ENCODE measurements at regions not wholly inside any gene's neighbourhood (a gene's known extent, or its start where the extent isn't known, plus 50 kb on each side); places are given as distances from the start of the nearest gene placed in this dataset.

DNA sequence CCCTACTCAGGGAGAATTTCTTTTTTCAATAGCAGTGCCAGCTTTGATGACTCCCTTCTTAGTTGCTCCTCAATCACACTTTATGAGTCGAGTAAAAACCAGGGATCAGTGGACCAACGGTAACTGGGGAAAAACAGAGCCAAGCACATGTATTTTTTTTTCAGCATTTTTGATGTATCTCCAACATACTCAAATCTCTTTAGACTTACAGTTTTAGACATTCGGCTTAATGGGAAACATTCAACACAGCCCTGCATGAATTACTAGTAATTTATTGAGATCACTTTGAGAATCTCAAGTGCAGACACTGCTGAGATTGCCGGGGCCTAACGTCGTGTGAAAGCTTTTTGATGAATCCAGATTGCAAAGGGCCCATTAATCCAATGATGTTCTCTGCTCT is 306.7 kb downstream of the NUAK1 start:
- TF ChIP-seq GATA3 (IDR thresholded peaks at IDR 0.05; ENCODE audit: low read depth, low read length) = no peak
- no peak for TF ChIP-seq GATA2 (IDR thresholded peaks at IDR 0.05; ENCODE audit: low read depth, low read length)

DNA sequence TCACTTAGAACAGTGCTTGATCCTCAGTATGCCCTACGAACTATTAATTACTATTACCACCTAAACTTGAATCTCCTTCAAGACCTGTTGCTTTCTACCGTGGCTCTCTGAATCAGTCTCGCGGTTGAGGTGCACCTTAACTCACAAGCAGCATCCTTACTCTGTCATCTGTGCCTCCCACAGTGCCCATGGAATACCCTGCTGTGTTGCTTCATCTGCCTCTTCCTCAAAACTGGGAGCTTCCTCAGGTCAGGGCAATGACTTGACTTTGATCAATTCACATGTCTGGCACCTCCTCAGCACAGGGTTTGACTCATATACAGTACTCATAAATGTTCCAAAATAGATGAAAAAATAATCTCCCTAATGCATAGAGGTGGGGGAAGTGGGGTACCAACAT is 305.9 kb downstream of the NUAK1 start:
- TF ChIP-seq GATA3 (IDR thresholded peaks at IDR 0.05; ENCODE audit: low read depth, low read length) (no peak), GATA2 (IDR thresholded peaks at IDR 0.05; ENCODE audit: low read depth, low read length) (no peak)

DNA sequence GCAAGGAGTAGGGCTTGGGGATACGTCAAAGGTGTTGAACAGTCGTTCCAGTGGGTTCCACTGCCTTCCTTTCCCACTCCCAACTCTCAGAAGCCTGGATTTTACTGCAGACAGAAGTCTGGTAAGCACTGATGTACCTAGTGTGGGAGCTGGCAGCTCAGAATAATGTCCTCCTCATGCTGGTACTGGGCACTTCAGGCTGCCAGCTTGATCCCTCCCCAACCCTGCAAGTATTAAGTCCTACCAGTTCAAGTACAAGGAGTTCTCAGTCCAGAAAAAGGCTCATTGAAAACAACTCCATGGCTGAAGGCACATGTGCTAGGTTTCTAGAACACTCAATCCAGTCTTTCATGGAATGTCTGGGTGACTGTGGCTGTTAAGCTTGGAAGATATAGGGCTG is 304.3 kb downstream of the NUAK1 start:
- TF ChIP-seq GATA2 (IDR thresholded peaks at IDR 0.05; ENCODE audit: low read depth, low read length) (no peak), GATA3 (IDR thresholded peaks at IDR 0.05; ENCODE audit: low read depth, low read length) (no peak)

DNA sequence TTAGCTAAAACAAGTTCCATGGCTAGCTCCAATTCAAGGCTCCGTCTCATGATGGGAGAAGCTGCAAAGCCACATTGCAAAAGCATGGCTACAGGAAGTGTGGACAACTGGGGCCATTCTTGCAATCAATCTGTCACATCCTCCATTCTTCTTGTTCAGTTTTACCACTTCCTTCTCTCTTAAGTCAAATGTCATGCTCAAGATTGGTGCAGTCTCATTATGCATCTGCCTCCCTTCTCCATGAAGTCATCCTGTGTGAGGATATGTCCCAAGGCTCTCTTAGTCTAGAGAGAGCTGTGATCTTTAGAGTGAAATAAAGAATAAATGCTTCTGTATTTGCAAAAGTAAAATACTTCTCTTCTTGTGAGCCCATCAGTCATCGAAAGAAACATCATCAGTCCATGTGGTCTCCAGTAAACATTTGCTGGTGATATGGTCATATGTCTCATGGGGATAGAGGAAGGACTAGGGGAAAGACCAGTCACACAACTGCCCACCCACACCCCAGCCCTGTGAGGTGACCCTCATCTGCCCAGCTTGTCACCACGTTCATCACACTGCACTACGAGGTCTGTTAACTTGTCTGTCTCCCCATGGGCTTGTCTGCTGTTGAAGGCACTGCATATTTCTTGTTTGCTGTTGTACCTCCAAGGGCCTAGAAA is 303.0 kb downstream of the NUAK1 start:
- TF ChIP-seq GATA3 (IDR thresholded peaks at IDR 0.05; ENCODE audit: low read depth, low read length) (no peak), GATA2 (IDR thresholded peaks at IDR 0.05; ENCODE audit: low read depth, low read length) (no peak)

DNA sequence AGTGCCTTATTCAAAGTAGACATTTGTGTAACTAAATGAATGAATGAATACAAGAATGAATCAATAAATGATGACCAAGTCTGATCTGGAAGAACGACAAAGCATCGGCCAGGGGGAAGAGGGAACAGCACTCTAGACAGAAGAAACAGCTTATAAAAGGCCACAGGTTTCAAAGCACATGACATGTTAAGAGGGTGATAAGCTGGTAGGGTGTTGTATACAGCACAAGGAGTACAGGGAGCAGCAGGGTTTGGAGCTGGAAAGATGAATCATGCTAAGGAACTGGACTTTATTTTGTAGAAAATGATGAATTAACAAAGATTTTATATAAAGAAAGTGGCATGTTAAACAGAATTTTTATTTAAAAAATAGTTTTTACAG is 302.5 kb downstream of the NUAK1 start:
- TF ChIP-seq GATA3 (IDR thresholded peaks at IDR 0.05; ENCODE audit: low read depth, low read length) = no peak
- TF ChIP-seq GATA2 (IDR thresholded peaks at IDR 0.05; ENCODE audit: low read depth, low read length) = no peak

DNA sequence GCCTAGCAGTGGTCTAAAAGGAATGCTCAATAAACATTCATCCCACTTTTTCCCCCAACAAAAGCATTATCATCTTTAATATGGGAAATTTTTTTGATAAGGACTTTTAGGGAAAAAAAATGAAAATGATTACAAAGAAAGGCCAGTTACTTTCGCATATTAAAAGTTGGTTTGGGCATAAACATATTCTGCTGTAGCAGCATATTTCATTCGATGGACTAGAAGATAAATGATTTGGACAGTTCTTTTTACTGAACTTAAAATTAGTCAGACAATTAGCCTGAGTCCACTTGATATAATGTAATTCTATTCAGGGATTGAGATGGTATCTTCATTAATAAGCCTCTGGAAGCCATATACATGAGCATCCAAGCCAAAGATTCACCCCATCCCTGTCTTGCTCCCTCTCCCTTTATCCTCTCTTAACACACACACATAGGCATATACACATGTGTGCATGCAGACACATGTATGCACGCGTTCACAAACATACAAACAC is 299.1 kb downstream of the NUAK1 start:
- peak; percentile 46; the same call in 1 of the 2 replicates for TF ChIP-seq GATA3 (IDR thresholded peaks at IDR 0.05; ENCODE audit: low read depth, low read length)
- peak; percentile 29; the same call in 1 of the 2 replicates for TF ChIP-seq GATA2 (IDR thresholded peaks at IDR 0.05; ENCODE audit: low read depth, low read length)

DNA sequence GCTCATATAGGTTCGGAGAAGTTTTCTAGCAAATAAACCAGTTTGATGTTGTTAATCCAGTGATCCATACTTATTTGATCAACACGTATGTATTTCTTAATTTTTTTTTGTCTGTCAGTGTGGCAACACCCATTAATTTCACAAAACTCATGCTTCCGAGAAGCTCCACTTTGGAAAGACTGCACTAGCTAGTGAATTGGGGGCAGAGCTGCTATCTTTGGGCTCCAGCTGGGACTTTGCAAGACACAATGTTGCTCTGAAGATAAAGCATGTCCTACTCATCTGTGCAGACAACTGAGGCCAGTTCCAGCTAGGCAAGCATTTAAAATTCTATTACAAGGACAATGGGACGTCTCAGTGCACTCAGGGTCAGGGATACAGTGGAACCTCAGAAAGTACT is 298.4 kb downstream of the NUAK1 start:
- no peak for TF ChIP-seq GATA3 (IDR thresholded peaks at IDR 0.05; ENCODE audit: low read depth, low read length)
- TF ChIP-seq GATA2 (IDR thresholded peaks at IDR 0.05; ENCODE audit: low read depth, low read length) = no peak

DNA sequence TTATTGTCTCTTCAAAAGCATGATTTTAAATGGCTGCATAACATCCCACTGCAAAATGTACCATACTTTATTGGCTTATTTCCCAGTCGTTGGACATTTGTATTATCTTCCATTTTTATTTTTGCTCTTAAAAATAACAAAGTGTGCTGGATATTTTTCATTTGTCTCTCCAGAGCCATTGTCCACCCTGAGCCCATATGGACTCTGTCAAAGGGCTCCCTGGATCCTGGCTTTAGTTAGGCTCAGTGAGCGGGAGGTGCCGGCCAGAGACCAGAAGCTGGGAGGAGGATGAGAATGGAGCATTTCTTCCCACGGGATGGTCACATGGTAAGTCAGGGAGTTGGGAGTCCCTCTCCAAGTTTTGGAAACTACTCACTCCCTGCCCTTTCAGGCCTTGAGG is 296.9 kb downstream of the NUAK1 start:
- no peak for TF ChIP-seq GATA2 (IDR thresholded peaks at IDR 0.05; ENCODE audit: low read depth, low read length)
- no peak for TF ChIP-seq GATA3 (IDR thresholded peaks at IDR 0.05; ENCODE audit: low read depth, low read length)

DNA sequence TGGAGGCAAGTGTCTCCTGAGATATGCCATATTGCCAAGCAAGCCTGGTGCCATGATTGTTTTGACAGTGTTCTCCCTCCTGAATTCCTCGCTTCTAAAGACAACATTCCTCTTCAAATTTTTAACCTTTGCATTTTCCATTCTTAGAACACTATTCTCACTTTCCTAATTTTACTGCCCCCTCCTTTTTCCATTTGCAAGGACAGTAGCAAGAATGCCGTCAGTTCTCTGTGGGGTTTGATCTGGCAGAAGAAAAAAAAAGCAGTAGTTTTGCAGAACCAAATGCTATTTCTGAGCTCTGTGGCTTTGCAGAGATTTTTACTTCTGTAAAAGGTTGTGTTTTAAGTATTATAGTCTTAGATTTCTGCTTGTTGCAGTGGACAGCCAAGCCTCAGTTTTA is 295.2 kb downstream of the NUAK1 start:
- TF ChIP-seq GATA2 (IDR thresholded peaks at IDR 0.05; ENCODE audit: low read depth, low read length) (no peak), GATA3 (IDR thresholded peaks at IDR 0.05; ENCODE audit: low read depth, low read length) (no peak)

DNA sequence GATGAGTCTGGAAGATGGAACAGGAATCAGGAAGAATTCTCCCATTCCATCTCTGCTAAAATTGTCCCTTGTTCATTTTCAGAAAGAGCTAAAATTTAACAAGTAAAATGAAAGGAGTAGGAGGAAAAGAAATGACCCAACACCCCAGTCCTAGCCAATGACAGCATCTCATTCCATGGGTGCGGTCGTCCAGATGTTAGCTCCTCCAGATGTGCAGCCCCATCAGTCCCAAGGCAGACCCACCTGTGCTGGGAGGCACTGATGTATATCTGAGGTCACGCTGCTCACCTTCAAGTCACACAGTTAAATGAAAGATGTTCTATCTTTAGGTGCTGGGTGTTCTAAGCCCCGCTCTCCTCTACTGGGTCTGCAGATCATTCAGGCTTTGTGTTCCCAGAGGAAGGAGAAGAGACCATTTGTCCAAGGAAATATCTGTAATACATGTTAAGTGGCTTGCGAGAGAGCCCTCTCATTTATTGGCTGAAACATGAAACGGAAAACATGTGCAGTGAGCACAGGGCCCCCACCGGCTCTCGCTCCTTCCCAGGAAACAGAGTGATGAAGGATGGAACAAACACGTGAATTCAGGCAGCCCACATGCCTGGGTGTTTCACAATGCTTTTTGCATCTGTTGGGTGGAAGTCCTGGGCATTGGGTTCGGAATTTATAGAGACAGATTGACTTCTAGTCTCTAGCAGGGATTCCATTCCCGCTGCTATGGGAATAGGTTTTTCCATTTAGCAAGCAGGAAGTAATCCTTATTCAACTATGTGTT is 294.6 kb downstream of the NUAK1 start:
- TF ChIP-seq GATA2 (IDR thresholded peaks at IDR 0.05; ENCODE audit: low read depth, low read length) (no peak), GATA3 (IDR thresholded peaks at IDR 0.05; ENCODE audit: low read depth, low read length) (no peak)

DNA sequence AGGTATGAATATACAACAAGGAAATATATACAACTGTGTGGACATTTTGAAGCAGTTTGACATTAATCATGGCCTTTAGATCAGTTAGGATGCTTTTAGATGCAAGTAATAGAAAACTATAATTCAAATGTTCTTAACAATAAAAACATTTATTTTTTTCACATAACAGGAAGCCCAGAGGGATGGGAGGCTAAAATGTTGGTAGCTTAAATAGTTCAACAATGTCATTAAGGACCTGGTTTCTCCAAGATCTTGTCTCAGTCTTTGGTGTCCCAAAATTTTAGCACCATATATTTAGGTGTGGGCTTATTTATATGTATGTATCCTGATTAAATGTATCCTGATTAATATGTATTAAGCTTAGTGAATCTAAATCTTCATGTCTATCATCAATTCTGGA is 292.4 kb downstream of the NUAK1 start:
- TF ChIP-seq GATA3 (IDR thresholded peaks at IDR 0.05; ENCODE audit: low read depth, low read length) = no peak
- TF ChIP-seq GATA2 (IDR thresholded peaks at IDR 0.05; ENCODE audit: low read depth, low read length) = no peak

DNA sequence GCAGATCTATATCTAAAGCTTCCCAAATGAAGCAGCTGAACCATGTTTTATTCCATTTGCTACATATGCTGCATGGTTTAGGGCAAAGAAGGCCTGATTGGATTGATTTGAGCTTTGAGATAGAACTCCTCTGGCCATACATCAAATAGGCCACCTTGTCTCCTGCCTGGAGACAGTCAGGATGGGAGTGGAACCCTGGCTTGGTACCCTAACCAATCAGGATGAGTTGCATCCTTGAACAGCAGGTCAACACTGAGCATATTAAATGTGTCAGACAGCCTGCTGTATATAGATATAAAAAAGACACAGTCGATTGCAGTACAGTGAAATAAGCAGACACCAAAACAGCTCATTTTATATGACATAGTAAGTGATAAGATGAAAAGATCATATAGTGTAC is 291.7 kb downstream of the NUAK1 start:
- TF ChIP-seq GATA3 (IDR thresholded peaks at IDR 0.05; ENCODE audit: low read depth, low read length) (no peak), GATA2 (IDR thresholded peaks at IDR 0.05; ENCODE audit: low read depth, low read length) (no peak)

DNA sequence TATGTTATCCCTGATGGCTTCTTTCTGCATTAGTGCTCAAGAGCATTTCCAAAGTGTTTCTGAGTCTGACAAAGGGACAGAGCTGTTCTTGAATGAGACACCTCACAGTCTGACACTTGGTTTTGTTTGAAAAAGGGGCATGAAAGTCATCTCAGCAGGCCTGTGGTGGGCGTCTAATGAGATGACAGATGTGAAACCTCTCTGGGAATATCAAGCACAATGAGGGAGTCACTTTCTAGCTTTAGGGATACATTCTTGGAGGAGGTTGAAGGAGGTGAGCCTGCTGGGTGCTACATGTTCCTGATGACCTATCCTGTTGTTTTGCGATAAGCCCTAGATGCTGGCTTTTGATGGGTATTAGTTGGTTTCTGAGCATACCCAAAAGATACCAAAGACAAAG is 290.5 kb downstream of the NUAK1 start:
- TF ChIP-seq GATA2 (IDR thresholded peaks at IDR 0.05; ENCODE audit: low read depth, low read length) (no peak), GATA3 (IDR thresholded peaks at IDR 0.05; ENCODE audit: low read depth, low read length) (no peak)

DNA sequence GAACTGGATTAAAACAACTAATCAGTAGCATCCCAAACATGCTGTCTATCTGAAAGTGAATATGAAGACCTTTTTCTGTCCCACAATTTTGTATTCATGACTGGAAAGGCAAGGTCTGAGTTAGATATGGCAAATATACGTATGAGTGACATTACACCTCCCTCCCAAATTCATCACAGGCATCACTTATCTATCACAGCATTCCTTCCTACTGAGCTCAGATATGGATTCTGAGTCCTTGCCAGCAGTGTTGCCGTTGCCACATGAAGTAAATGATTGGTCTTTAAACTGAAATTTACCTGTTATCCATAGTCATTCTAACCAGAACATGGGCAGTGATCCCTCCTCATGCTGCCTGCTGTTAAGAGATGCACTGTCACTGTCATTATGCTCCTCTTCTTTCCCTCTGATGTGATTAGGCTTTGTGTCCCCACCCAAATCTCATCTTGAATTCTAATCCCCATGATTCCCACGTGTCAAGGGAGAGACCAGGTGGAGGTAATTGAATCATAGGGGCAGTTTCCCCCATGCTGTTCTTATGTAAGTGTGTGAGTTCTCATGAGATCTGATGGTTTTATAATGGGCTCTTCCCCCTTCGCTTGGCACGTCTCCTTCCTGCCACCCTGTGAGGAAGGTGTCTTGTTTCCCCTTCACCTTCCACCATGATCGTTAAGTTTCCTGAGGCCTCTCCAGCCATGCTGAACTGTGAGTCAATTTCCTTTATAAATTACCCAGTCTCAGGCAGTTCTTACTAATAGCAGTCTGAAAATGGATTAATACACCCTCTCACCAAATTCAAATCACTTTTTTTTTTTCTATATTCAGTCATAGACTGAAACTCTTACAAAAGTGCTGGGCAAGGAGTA is 288.4 kb downstream of the NUAK1 start:
- TF ChIP-seq GATA3 (IDR thresholded peaks at IDR 0.05; ENCODE audit: low read depth, low read length) = no peak
- no peak for TF ChIP-seq GATA2 (IDR thresholded peaks at IDR 0.05; ENCODE audit: low read depth, low read length)

All from SH-SY5Y (cell line).